Activated CD4-positive, alpha-beta memory T cell treated with anti-CD3 and anti-CD28 coated beads, Interleukin-2, amount 10 ng/mL, durations not matched to agents 7 days and 5 days (primary cell): ENCODE measurements at regions not wholly inside any gene's neighbourhood (a gene's known extent, or its start where the extent isn't known, plus 50 kb on each side); places are given as distances from the start of the nearest gene placed in this dataset.

Source experiments
- CTCF ChIA-PET: fragments of 350-600 bp; sonication (Branson Sonifier 250); formaldehyde crosslinking; loops from one replicate; lab custom pipeline; 2021; ENCODE audit warnings: antibody characterized with exemption, inconsistent platforms; lab: Charles Lee
- POLR2A ChIA-PET: fragments of 350-600 bp; sonication (Branson Sonifier 250); formaldehyde crosslinking; loops from one replicate; lab custom pipeline; 2021; ENCODE audit warnings: antibody characterized with exemption; lab: Charles Lee
- DNase-seq: peaks from one replicate; pipeline ENCODE4 v3.0.0-alpha.2; 2020
- H3K27ac Mint-ChIP-seq: one replicate; pipeline ENCODE4 v1.8.0; 2021; ENCODE audit warnings: mild to moderate bottlenecking, mixed read lengths
- H3K27me3 Mint-ChIP-seq: one replicate; pipeline ENCODE4 v1.8.0; 2021; ENCODE audit warnings: mixed read lengths
- H3K36me3 Mint-ChIP-seq: one replicate; pipeline ENCODE4 v1.8.0; 2021; ENCODE audit warnings: low read depth, mixed read lengths
- H3K4me1 Mint-ChIP-seq: one replicate; pipeline ENCODE4 v1.8.0; 2021; ENCODE audit warnings: mixed read lengths
- H3K4me3 Mint-ChIP-seq: one replicate; pipeline ENCODE4 v1.8.0; 2021; ENCODE audit warnings: mild to moderate bottlenecking, mixed read lengths
- H3K9me3 Mint-ChIP-seq: one replicate; pipeline ENCODE4 v1.8.0; 2021; ENCODE audit warnings: mixed read lengths

DNA sequence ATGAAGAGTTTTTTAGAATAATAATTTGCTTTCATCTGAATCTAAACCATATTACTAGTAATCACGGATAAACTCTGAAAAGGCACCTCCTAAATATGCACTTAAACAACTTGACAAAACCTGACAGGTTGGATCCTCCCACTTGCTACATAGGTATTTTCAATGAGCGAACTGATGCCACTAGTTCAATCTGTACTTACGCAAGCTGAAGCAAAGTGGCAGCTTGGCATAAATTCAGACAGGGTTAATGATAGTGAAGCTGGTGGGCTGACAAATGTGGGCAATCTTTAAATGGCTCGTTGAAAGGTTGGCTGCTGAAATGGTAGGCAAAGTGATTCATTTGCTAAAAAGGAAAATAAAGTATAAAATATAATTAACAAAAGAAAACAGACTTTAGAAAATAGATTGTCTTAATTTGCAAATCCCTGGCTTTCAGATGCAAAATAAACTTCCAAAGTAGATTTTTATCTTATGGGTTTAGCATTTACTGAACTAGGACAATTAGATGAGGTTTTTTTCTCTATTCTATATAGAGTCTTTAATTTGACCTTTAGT lies 1713.5 kb upstream of the SLC39A10 start:
- H3K36me3 Mint-ChIP-seq, result no peaks in the 10 kb centered on the region
- H3K4me3 Mint-ChIP-seq, result no peak overlapping the region
- no peaks in the 10 kb centered on the region for H3K27me3 Mint-ChIP-seq
- DNase-seq, result no peak
- ChIA-PET CTCF (no interaction called here), POLR2A (no interaction called here)
- H3K4me1 Mint-ChIP-seq, result no peaks in the 10 kb centered on the region
- no peak overlapping the region for H3K27ac Mint-ChIP-seq
- no peaks in the 10 kb centered on the region for H3K9me3 Mint-ChIP-seq

DNA sequence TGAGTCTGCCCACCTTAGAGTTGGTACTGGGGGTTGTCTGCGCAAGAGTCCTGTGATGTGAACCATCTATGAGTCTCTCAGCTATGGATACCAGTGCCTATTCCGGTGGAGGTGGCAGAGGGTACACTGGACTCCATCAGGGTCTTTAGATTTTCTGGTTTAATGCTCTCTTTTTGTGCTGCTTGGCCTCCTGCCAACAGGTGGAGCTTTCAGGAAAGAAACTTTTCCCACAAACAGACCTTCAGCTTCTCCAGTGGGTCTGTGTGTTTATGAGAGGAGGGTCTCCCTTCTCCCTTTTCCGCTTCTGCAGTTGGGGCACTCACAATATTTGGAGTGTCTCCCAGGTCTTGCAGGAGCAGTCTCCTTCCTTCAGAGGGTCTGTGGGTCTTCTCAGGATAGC lies 1721.9 kb upstream of the SLC39A10 start:
- Mint-ChIP-seq H3K27ac (no peak overlapping the region), H3K4me1 (no peaks in the 10 kb centered on the region), H3K4me3 (no peak overlapping the region), H3K27me3 (no peaks in the 10 kb centered on the region), H3K9me3 (no peaks in the 10 kb centered on the region), H3K36me3 (no peaks in the 10 kb centered on the region)
- ChIA-PET CTCF (no interaction called here), POLR2A (no interaction called here)
- no peak for DNase-seq

DNA sequence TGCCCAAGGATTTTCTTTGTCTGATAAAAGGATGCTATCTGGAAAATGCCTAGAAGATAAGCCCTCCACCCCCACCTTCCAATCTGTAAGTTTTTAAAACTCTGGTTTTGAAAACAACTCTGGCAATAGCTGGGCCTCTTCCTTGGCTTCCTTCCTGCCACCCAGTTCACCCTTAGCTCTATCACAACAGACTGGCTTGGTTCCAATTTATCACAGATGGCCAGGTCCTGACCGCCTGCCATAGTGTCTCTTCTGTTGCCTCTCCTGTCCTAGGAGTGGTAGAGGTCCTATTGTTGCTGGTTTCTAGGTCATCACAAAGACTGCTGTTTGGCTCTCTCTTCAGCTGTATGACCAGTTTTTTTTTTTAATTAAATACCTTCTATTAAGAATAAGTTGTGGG lies 1727.9 kb upstream of the SLC39A10 start:
- CTCF ChIA-PET, result no interaction called here
- Mint-ChIP-seq H3K27ac (no peak overlapping the region), H3K36me3 (no peaks in the 10 kb centered on the region), H3K4me1 (no peaks in the 10 kb centered on the region), H3K4me3 (no peak overlapping the region), H3K27me3 (no peaks in the 10 kb centered on the region), H3K9me3 (no peaks in the 10 kb centered on the region)
- POLR2A ChIA-PET, result no interaction called here
- no peak for DNase-seq

DNA sequence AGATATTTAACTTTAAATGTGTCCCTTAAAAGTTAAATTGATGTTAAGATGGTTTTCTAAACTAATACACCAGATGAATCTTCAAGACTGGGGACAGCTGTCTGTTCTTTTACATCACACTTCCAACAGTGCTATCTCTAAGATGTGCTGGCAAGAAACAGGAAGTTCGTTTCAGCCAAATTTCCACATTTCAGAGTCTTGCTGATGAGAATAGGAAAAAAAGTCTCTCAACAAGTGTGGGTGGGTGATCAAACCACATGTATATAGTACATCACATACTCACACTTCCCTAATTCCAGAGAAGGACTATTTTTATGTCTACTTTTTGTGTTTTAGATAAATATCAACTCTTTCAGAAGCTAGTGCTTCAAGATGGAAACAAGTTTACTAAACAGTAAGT lies 1712.8 kb upstream of the TMEFF2 start:
- CTCF ChIA-PET, result no interaction called here
- POLR2A ChIA-PET, result no interaction called here
- no peak overlapping the region for H3K27ac Mint-ChIP-seq

DNA sequence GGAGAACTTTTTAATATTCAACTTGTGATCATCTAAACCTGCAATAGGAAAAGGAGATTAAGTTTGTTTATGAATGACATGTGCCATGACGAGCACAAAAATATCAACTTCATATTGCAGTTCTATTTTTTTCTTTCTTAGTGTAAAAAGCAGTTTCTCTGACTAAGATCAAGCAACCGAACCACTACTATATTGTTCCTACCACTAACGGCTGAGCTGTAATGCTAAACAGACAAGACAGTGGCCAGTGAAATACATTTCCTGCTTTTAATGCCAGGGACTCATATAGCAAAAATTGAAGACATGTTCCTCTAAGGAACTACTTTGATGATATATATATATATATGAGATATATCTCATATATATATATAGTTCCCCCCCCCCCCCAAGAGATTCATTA lies 1705.6 kb upstream of the TMEFF2 start:
- peaks cover 3% of the 10 kb centered on the region for H3K9me3 Mint-ChIP-seq
- ChIA-PET CTCF (no interaction called here), POLR2A (no interaction called here)
- H3K4me3 Mint-ChIP-seq, result no peak overlapping the region
- H3K36me3 Mint-ChIP-seq, result no peaks in the 10 kb centered on the region
- peaks cover under 1% of the 10 kb centered on the region for H3K4me1 Mint-ChIP-seq
- no peak for DNase-seq
- no peak overlapping the region for H3K27ac Mint-ChIP-seq
- H3K27me3 Mint-ChIP-seq, result no peaks in the 10 kb centered on the region

More for the DNA sequence above, 1712.8 kb upstream of the TMEFF2 start:
- Mint-ChIP-seq H3K4me1 (no peaks in the 10 kb centered on the region), H3K27me3 (no peaks in the 10 kb centered on the region), H3K4me3 (no peak overlapping the region), H3K36me3 (no peaks in the 10 kb centered on the region), H3K9me3 (no peaks in the 10 kb centered on the region)
- no peak for DNase-seq

DNA sequence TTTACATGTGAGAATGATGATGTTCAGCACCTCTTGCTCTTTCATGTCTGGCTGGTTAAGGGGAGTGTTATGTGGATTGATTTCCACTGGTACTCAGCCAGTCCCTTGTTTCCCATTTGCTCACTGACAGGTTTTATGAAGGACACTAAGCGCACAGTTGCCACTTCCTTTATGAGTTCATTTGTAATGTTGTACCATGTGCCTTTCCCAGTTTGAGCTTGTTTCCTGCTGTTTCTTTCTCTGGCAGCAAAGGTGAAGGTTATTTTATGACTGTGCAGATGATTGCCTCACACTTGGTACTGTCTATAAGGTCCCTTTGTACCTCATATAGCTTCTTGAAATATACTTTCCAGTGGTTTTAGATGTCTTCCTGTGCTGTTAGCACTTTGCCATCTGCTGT lies 1700.5 kb upstream of the TMEFF2 start:
- Mint-ChIP-seq H3K9me3 (no peaks in the 10 kb centered on the region), H3K27me3 (no peaks in the 10 kb centered on the region), H3K27ac (no peak overlapping the region), H3K4me1 (peaks cover 4% of the 10 kb centered on the region), H3K36me3 (no peaks in the 10 kb centered on the region), H3K4me3 (no peak overlapping the region)
- CTCF ChIA-PET, result no interaction called here
- POLR2A ChIA-PET, result no interaction called here
- DNase-seq, result no peak

DNA sequence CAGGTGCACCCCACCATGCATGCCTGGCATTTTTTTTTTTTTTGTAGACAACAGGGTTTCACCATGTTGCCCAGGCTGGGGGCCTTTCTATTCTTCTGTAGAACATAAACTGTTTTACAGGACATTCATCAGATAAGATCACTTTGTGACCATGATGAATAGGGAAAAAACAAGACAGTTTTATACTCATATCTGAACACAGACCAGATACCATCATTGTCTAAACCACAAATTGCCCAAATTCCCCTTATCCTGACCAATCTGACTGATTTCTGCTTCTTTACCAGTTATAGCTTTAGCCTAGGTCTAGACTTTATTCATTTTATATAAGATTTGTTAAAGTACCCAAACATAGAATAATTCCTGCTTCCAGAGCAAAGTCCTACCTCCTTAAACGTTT lies 1699.3 kb upstream of the TMEFF2 start:
- ChIA-PET POLR2A (no interaction called here), CTCF (no interaction called here)
- H3K27me3 Mint-ChIP-seq, result no peaks in the 10 kb centered on the region
- no peaks in the 10 kb centered on the region for H3K9me3 Mint-ChIP-seq
- H3K4me3 Mint-ChIP-seq, result no peak overlapping the region
- peaks cover 4% of the 10 kb centered on the region for H3K4me1 Mint-ChIP-seq
- DNase-seq, result no peak
- H3K27ac Mint-ChIP-seq, result no peak overlapping the region
- H3K36me3 Mint-ChIP-seq, result no peaks in the 10 kb centered on the region

DNA sequence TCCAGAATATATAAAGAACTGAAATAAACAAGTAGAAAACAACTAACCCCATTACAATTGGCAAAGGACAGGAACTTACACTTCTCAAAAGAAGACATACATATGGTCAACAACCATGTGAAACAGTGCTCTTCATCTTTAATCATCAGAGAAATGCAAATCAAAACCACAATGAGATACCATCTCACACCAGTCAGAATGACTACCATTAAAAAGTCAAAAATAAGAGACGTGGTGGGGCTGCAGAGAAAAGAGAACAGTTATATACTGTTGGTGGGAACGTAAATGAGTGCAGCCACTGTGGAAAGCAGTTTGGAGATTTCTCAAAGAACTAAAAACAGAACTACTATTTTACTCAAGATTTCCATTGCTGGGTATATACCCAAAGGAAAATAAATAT lies 1696.3 kb upstream of the TMEFF2 start:
- H3K9me3 Mint-ChIP-seq, result no peaks in the 10 kb centered on the region
- DNase-seq, result no peak
- H3K4me3 Mint-ChIP-seq, result no peak overlapping the region
- H3K27me3 Mint-ChIP-seq, result no peaks in the 10 kb centered on the region
- peaks cover 4% of the 10 kb centered on the region for H3K4me1 Mint-ChIP-seq
- no peak overlapping the region for H3K27ac Mint-ChIP-seq
- CTCF ChIA-PET, result no interaction called here
- no peaks in the 10 kb centered on the region for H3K36me3 Mint-ChIP-seq
- POLR2A ChIA-PET, result no interaction called here

DNA sequence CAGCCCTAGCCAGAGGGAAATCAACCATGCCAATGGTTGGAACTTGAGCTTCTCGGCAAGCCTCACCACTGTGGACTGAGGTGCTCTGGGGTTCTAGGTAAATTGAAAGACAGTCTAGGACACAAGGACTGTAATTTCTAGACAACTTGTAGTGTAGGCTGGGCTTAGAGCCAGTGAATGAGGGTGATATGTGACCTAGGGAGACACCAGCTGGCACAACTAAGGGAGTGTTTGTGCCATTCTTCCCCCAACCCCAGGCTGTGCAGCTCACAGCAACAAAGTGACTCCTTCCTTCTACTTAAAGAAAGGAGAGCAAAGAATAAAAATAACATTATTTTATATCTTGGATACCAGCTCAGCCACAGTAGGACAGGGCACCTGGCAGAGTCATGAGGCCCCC lies 1690.7 kb upstream of the TMEFF2 start:
- CTCF ChIA-PET, result no interaction called here
- H3K27ac Mint-ChIP-seq, result no peak overlapping the region
- DNase-seq, result no peak
- H3K27me3 Mint-ChIP-seq, result no peaks in the 10 kb centered on the region
- H3K36me3 Mint-ChIP-seq, result no peaks in the 10 kb centered on the region
- peaks cover 8% of the 10 kb centered on the region for H3K9me3 Mint-ChIP-seq
- POLR2A ChIA-PET, result no interaction called here
- H3K4me3 Mint-ChIP-seq, result no peak overlapping the region
- H3K4me1 Mint-ChIP-seq, result no peaks in the 10 kb centered on the region

DNA sequence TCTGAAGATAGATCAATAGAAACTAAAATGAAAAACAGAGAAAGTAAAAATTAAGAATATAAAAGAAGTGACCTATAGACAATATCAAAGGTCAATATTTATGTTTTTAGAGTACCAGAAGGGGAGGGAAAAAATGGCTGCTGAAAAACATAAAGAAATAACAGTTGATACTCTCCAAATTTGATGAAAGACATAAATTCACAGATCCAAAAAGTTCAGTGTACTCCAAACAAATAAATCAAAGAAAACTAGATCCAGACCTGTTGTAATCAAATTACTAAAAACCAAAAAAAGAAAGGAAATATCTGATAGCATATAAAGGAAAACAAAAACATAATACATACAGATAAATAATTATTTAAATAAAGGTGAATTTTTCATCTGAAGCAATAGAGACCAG lies 1689.1 kb upstream of the TMEFF2 start:
- no peaks in the 10 kb centered on the region for H3K27me3 Mint-ChIP-seq
- CTCF ChIA-PET, result no interaction called here
- POLR2A ChIA-PET, result no interaction called here

DNA sequence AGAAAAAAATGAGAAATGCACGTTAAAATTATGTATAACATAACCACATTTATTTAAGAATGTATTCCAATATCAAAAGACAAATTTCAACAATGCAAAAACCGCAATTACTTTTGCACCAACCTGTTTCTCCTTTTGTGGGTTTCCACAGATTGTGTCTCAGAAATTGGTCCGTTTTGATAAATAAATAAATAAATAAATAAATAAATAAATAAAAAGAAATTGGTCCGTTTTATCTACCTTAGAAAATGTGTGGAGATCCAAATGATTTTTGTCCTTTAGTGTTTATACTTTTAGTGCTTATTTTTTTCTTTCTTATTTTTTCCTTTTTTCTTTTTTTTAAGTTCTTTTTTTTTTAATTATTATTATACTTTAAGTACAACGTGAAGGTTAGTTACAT lies 1682.2 kb upstream of the TMEFF2 start:
- ChIA-PET POLR2A (no interaction called here), CTCF (no interaction called here)
- no peaks in the 10 kb centered on the region for H3K36me3 Mint-ChIP-seq
- no peak overlapping the region for H3K4me3 Mint-ChIP-seq
- DNase-seq, result no peak
- H3K27me3 Mint-ChIP-seq, result no peaks in the 10 kb centered on the region
- peaks cover 8% of the 10 kb centered on the region for H3K9me3 Mint-ChIP-seq
- no peaks in the 10 kb centered on the region for H3K4me1 Mint-ChIP-seq
- no peak overlapping the region for H3K27ac Mint-ChIP-seq

More for the DNA sequence above, 1689.1 kb upstream of the TMEFF2 start:
- Mint-ChIP-seq H3K36me3 (no peaks in the 10 kb centered on the region), H3K4me3 (no peak overlapping the region), H3K27ac (no peak overlapping the region), H3K9me3 (peaks cover 8% of the 10 kb centered on the region), H3K4me1 (no peaks in the 10 kb centered on the region)
- no peak for DNase-seq

DNA sequence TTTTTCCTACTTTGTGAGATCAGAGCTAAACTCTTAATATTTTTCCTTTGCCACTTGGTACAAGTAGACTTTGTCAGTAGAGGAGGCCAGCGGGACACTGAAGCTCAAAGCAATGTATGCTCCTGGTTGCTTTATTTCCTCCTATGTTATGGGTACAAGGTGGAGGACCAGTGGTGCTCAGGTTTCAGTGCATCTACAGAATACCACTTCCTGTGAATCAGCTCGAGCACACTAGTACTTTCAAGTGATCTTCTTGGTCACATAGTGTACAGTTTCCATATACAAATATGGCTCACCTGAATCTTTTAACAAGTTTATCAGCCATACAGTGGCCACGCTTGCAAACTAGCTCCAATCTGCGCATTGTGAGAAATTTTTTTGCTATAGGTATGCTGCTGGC lies 1674.8 kb upstream of the TMEFF2 start:
- CTCF ChIA-PET, result no interaction called here
- no peak overlapping the region for H3K27ac Mint-ChIP-seq
- H3K4me3 Mint-ChIP-seq, result no peak overlapping the region
- no peaks in the 10 kb centered on the region for H3K4me1 Mint-ChIP-seq
- no peaks in the 10 kb centered on the region for H3K9me3 Mint-ChIP-seq
- DNase-seq, result no peak
- H3K36me3 Mint-ChIP-seq, result no peaks in the 10 kb centered on the region
- POLR2A ChIA-PET, result no interaction called here
- no peaks in the 10 kb centered on the region for H3K27me3 Mint-ChIP-seq

DNA sequence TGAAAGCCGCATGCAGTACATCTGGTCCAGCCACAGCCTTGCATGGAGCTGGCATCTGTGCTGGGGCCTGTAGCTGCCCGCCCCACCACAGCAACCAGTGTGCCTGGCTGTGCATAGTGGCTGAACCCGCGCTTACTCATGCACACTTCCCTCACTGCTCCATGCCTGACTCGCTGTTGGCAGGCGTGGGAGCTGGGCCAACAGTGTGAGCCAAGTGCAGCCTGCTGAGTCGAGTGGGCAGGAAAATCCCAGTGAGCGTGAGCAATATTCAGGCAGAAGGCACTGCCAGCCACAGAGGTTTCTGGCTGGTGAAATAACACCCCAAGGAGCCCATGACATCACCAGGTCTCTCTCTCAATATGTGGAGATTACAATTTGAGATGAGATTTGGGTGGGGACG lies 1674.1 kb upstream of the TMEFF2 start:
- Mint-ChIP-seq H3K27me3 (no peaks in the 10 kb centered on the region), H3K4me3 (no peak overlapping the region), H3K36me3 (no peaks in the 10 kb centered on the region), H3K4me1 (no peaks in the 10 kb centered on the region), H3K9me3 (no peaks in the 10 kb centered on the region), H3K27ac (no peak overlapping the region)
- CTCF ChIA-PET, result no interaction called here
- no peak for DNase-seq
- POLR2A ChIA-PET, result no interaction called here

DNA sequence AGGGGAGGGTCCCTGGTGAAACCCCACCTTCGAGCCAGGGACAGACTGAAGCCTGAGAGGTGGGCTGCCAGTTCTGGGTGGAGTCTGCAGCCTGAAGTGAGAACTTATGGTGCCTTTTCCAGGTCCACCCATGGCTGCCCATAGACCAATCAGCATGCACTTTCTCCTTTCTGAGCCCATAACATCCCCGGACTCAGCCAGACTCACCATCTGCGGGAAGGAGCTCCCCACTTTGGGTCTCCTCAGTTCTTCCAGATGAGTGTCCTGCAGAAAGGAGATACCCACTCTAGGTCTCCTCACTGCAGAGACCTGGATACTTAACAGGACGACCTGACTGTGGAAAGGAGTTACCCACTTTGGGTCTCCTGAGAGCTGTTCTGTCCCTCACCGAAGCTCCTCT lies 1673.4 kb upstream of the TMEFF2 start:
- Mint-ChIP-seq H3K27me3 (no peaks in the 10 kb centered on the region), H3K36me3 (no peaks in the 10 kb centered on the region), H3K9me3 (no peaks in the 10 kb centered on the region), H3K4me3 (no peak overlapping the region), H3K27ac (no peak overlapping the region), H3K4me1 (no peaks in the 10 kb centered on the region)
- CTCF ChIA-PET, result no interaction called here
- POLR2A ChIA-PET, result no interaction called here
- no peak for DNase-seq

DNA sequence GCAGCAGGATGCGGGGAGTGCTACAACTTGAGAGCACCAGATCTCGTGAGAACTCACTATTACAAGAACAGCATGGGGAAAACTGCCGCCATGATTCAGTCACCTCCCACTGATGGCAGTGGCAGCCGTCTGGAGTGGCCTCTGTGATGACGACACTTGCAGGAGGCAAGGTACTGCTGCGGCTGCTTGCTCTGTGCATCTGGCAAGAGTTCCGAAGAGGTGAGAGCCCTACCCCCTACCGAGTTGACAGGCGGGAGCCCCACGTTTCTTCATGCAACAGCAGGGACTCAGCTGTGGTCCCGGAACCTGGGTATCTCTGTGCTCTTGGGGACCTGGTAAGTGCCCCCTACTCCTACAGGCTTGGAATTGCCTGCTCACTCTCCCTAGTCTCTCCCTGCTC lies 1672.7 kb upstream of the TMEFF2 start:
- H3K36me3 Mint-ChIP-seq, result no peaks in the 10 kb centered on the region
- no peaks in the 10 kb centered on the region for H3K4me1 Mint-ChIP-seq
- no peaks in the 10 kb centered on the region for H3K9me3 Mint-ChIP-seq
- CTCF ChIA-PET, result no interaction called here
- POLR2A ChIA-PET, result no interaction called here
- no peak overlapping the region for H3K4me3 Mint-ChIP-seq
- DNase-seq, result no peak
- no peak overlapping the region for H3K27ac Mint-ChIP-seq
- no peaks in the 10 kb centered on the region for H3K27me3 Mint-ChIP-seq
